ENCODE measurements at regions not wholly inside any gene's neighbourhood (a gene's known extent, or its start where the extent isn't known, plus 50 kb on each side); places are given as distances from the start of the nearest gene placed in this dataset.

- DNase-seq: no peak
These were observed 50.4 kb downstream of the RTL9 start for GRCh38 chrX:110408949-110409588.

DNA sequence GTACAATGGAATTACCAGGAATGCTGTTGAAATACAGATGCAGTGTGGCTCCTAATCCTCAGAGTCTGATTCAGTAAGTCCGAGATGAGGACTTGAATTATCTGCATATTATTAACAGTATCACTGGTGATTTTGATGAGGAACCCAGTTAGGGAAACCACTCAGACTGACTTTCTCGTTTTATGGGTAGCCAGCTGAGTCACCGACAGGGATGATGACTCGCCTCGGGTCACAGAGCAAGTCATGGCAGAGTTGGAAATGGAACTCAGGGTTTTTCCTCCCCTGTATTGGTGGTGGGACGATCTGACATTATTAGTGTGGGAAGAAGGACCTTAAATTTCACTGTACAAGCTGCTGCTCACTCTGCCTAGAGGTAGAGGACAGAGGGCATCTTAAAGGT is 51.3 kb downstream of the RTL9 start:
- DNase-seq: peak; percentile 0

GRCh38 chrX:110410603-110411002 is 52.0 kb downstream of the RTL9 start:
- DNase-seq: no peak

DNA sequence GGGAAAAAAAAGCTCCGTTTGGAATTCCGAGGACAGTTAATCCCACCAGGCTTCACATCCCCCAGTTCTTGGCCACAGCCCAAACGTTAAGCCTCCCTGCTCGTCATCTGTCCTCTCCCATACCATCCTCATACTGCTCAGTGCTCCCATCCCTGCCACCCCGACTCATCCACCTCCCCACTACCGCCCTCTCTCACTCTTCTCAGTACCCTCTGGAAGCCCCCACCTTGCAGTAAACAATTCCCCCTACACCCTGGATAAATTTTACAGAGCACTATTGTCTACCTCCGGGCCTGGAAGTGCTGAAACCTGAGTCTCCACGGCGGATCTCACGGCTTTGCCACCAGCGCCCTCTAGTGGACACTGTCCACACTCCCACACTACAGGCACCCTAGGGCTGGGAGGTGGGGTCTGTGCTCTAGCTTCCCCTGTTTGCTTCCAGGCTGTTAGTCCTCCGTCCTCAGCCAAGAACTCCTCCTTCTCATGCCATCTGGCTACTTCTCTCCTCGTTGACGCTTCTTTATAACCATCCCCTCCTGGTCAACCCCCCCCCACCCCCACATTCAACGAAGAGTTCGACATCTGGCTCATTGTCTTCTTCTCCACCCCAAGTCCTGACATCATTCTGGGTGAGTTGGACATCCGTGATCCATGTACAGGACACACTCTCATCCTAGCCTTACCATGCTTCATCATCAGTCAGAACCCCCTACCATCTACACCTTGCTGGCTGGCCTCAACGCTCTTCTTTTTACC is 54.5 kb downstream of the RTL9 start:
- DNase-seq: peak; percentile 4

DNA sequence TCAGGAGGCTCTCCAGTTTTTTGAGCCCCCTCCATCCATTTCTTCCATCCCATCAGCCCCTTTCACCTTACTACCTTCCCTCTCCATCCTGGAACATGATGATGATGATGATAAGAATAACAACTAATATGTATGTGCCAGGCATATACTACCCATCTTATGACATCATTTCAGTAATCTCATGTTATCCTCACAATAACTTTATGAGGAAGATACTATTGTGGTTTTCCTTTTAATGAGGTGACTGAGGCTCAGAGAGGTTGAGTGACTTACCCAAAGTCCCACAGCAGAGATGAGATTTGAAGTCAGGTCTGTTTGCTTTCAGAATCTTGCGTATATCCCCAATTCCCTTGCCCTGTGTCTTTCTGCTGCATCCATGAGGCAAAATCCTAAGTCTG is 55.1 kb downstream of the RTL9 start:
- no peak for DNase-seq

DNA sequence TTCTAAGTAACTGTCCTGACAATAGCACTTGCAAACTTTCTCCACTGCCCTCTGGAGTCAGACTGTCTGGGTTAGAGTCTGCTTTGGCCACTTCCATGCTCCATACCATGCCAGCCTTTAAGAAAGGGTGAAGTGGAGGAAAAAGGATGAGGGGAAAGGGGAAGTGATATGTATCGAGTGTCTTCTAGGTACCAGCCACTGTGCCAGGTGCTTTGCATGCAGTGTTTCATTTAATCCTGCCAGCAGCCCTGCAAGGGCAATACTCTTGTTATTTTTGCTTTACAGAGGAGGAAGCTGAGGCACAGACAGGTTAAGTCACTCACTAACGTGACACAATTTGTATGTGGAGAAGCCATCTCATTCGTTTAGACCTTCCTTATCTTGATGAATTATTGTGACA is 55.6 kb downstream of the RTL9 start:
- no peak for DNase-seq

DNA sequence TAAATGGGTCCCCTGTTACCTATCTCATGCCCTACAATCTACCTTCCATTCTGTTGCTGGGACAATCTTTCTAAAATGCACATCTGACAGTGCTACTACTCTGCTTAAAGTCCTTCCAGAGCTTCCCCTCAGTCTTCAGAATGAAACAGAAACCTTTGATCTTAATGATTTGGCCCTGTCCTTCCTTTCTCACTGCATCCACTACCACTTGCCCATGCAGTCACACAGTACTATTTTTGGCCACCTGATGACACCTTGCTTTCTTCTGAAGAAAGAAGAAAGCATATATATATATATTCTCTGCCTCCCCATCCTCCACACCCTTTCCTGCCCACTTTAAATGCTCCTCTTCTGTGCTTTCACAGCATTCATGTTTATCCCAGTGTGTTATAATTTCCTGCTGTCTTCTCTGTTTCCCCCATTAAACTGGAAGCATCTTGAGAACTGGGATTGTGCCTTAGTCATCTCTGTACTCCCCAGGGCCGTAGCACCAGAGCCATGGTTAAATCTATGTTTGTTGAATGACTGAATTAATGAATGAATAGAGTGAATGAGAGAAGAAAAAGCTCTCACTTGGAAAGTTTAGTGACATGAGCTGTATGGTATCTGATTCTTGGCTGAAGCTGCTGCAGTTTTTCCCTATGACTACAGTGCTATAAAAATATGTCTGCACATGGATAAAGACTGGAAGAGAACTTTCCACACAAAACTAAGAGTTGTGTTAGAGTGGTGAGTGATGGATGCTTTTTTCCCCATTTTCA is 56.2 kb downstream of the RTL9 start:
- no peak for DNase-seq

DNA sequence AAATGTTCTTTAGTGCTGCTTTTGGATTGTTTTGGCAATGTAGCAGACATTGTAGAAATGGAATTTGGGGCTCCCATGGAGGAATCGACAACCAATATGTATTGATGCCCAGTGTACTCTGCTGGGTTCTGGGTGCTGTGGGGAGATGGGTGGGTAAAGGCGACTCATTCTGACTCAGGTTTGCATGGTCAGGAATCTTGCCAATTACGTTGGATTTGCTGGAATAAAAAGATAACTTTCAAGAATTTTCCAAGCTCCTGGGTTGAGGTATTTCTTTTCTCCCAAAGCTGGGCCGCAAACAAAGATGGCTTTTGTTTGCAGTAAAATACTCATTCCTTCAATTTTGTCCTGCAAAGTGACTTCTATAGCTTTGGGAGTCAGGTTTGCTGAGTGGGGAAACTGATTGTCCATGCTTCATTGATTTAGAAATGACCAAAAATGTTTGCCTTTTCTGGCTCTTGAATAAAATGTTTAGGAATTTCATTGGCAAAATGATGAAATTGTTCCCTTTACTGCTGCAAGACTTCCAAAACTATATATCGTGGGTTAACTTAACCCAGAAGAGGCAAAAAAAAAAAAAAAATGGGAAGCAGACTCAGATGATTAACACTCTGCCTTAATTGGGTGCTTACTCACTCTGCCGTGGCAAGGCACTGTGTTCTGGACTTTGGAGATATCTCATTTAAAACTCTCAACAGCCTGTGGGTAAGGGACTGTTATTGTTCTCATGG is 57.0 kb downstream of the RTL9 start:
- DNase-seq: no peak

DNA sequence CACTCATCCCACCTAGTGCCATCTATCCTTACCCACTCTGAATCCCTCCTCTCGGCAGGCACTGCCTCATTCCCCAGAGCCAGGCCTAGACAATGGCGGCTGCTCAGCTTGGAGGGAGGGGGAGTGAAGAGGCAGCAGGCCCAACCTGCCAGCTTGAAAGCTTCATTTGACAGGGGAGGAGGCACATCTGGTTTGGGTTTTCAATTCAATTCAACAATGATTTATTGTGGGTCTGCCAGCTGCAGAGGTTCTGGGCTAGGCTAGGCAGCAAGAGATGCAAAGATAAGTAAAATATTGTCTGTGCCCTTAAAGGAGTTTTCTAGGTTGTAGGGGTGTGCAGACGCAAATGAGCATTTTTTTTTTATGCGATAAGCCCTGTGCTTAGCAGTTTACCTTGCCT is 58.5 kb downstream of the RTL9 start:
- no peak for DNase-seq

GRCh38 chrX:110418316-110419235 is 59.9 kb downstream of the RTL9 start:
- peak; percentile 22 for DNase-seq

GRCh38 chrX:110419512-110419911 is 60.9 kb downstream of the RTL9 start:
- DNase-seq: no peak

DNA sequence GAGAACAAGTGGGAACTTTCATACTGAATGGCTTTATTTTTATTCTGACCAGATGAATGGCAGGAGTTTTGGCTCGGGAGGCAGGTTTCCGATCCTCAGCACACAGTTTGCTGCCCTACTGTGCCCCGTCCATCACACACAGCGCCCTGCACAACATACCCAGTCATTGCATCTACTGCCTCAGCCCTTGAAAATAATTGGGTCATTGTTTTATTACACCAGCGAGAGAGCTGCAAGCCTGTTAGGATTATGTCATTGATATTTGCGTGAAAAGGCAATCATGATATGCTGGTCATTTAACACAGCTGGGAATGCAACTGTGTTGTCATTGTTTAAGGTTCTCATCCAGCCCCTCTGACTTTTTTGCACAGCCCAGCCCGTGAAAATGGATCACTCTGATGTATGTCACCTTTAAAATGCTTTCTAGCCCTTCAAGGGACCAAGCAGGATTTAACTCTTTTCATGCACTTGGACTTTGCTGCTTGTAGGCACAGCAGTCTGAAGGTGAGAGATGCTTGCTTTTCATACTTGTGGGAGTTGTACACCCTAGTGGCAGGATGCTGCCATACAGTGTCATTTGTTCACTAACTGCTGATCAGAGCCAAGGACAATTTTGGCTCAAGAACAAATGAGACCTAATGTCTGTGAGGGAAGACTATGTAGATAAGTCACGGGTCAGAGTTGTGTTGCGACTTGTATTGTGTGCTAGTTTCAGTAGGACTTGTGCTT is 62.3 kb downstream of the RTL9 start:
- no peak for DNase-seq

- no peak for DNase-seq
These were observed 63.1 kb downstream of the RTL9 start for GRCh38 chrX:110421500-110422455.

DNA sequence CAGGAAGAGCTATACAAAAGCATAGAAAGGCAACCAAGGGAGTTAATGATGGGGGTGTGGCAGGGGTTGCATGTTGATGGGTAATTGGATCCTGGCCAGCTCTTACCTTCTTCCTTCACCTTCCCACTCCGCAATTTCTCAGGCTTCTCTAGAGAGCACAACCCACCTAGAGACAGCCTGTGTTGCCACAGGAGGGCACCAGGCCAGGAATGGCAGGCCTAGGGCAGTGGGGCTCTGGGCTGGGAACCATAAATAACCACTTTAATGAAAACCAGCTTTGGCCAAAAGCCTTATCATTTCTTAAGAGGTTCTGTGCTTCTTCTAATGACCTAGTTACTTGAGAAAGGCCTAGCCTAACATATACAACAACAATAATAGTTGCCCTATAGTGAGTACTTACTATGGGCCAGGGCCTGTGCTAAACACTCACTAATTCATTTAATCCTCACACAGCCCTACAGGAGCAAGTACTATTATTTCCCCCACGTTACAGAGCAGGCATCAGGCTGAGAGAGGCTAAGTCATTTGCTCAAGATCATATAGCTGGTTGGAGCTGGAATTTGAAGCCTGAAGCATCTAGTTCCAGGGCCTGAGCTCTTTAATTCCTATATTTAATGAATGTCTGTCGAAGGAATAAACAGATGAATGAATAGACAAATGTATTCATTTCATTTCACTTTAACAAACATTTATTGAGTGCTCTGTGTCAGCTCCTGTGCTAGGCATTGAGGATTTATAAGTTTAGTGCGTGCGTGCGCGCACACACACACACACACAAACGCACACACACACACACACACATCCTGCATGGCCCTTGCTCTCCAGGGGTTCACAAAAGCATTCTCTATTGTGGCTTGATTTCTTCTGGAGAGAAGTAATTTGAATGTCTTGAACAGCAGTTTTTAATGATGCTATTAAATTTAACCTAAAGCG is 66.8 kb downstream of the RTL9 start:
- no peak for DNase-seq

DNA sequence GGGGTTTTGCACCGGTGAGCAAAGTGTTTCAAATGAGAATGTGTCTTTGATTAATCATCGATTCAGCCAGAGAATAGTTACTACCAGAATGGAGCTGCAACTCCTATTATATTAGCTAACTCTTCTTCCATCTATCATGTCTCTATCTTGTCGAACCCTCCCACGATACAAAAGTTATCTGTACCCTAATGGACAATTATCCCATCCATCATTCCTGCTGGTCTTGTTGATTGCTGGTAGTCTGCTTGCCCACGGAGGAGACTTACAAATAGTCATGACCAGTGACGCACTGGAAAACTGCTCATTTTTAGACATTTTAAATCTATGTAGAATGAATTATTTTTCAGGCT is 67.5 kb downstream of the RTL9 start:
- no peak for DNase-seq

- DNase-seq: no peak
These were observed 68.4 kb downstream of the RTL9 start for GRCh38 chrX:110427076-110427475.

GRCh38 chrX:110428144-110428543 is 69.5 kb downstream of the RTL9 start:
- no peak for DNase-seq

DNA sequence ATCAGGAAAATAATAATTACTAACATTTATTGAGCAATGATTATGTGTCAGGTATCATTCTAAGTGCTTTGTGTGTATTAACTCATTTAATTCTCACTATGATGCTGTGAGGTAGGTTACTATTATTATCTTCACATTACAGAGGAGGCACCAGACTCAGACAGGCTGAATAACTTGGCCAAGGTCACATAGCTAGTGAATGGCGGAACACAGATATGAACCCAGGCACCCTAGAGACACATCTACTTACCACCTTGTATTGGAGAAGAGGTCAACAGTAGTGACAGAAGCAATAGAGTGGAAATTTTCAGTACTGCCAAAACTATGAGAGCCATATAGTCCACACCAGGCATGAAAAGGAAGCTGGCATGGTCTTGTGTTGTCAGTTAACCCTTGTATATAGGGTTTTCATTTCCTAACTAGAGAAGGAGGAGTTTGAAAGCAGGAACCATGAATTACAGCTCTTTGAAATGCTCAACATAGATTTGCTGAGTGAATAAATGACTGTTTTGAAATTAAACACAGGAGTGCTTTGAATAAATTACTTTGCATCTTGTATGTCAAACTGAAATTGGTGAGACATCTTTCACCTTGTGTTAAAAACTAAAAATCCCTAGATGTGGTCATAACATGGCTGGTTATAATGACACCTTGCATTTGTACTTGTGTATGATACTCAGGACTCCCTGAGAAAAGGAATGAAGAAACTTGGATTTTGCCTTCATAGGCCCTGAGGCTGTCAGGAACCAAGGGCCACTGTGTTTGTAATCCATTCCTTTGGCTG is 71.8 kb downstream of the RTL9 start:
- no peak for DNase-seq
